GM12873 (cell line): ENCODE measurements at regions not wholly inside any gene's neighbourhood (a gene's known extent, or its start where the extent isn't known, plus 50 kb on each side); places are given as distances from the start of the nearest gene placed in this dataset.

Experiments
- TF ChIP-seq, protein P1 (sequence below): IDR thresholded peaks from 2 replicates; pipeline ENCODE4 v1.5.1; 2012; ENCODE audit warnings: low read depth, mild to moderate bottlenecking, moderate library complexity, low read length, control low read depth; ENCODE audit not compliant: insufficient read depth; ENCODE audit errors: missing control alignments

DNA sequence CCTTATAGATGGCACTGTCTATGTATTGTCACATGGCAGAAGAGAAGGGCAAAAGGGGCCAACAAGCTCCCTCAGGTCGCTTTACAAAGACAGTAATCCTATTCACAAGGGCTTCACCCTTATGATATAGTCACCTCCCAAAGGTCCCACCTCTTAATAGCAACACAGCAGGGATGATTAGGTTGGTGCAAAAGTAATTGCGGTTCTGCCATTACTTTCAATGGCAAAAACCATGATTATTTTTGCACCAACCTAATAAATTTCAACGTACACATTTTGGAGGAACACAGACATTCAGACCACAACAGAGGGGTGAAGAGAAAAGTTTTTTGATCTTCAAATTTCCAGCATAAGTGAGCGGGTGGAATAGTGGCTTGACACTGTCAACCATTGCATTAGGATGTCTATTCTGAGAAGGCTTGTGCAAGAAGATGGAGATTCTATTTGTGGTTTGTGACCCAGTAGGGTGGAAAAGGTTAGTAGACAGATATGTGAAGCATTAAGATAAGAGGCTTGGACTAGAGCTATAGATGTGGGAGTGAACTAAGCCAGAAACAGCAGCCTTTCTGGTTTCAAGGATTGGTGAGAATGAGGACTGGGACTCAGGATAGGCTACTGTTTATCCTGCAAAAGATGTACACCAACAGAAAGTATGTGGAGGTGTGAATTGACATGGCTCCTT is 75.5 kb upstream of the CPSF6 start:
- TF ChIP-seq, protein P1, sequence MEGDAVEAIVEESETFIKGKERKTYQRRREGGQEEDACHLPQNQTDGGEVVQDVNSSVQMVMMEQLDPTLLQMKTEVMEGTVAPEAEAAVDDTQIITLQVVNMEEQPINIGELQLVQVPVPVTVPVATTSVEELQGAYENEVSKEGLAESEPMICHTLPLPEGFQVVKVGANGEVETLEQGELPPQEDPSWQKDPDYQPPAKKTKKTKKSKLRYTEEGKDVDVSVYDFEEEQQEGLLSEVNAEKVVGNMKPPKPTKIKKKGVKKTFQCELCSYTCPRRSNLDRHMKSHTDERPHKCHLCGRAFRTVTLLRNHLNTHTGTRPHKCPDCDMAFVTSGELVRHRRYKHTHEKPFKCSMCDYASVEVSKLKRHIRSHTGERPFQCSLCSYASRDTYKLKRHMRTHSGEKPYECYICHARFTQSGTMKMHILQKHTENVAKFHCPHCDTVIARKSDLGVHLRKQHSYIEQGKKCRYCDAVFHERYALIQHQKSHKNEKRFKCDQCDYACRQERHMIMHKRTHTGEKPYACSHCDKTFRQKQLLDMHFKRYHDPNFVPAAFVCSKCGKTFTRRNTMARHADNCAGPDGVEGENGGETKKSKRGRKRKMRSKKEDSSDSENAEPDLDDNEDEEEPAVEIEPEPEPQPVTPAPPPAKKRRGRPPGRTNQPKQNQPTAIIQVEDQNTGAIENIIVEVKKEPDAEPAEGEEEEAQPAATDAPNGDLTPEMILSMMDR: no peak

DNA sequence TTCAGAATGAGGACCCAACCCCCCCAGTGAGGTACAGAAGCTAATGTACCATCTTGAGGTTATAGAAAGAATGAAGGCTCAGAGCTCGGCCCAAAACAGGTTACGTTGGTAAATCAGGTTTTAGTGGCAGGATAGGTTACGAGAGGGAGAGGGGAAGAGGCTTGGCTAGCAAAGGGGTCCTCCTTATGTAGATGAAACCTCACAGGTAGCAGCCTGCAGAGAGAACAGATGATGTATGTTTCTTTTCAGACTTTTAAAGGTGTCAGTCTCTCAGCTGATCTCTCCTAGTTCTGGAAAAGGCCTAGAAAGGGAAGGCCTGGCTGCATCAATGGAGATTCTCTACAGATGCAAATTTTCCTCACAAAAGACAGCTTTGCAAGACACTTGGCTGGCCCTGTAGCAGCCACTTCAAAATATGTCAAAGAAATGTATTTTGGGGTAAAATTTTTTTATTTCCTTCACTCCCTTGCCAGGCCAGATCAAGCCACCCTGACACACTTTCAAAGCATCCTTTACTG is 71.7 kb upstream of the CPSF6 start:
- TF ChIP-seq, protein P1: no peak

DNA sequence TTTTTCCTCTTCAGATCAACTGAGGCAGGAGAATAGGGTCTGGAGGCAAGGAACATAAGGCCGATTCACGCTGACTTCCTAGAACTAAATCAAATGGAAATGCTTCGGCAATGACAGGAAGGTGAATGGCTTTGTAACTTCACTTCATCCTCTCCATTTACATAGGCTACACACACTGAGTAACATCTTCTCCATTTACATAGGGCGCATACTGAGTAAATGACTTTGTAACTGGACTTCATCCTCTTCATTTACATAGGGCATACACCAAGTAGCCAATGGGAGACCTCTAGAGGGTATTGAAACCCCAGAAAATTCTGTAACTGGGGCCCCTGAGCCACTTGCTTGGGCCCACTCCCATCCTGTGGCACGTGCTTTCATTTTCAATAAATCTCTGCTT is 71.0 kb upstream of the CPSF6 start:
- TF ChIP-seq, protein P1: no peak

DNA sequence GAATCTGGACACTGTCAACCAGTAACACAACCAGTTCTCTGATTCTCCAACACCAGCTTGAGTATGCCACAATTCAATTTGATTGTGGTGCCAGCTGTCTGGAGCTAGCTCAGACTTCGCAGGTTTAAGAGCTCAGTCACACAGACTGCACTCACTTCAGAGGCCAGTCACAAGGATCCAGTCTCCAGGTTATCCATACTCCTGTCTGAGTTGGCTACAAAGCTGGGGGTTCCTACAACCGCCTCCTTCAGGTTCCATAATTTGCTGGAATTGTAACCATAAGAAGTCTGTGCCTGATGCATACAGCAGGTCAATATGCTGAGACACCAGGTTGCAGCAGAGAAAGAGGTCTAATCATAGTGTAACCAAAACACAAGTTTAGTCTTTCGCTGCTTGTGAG is 70.5 kb upstream of the CPSF6 start:
- TF ChIP-seq, protein P1: no peak

DNA sequence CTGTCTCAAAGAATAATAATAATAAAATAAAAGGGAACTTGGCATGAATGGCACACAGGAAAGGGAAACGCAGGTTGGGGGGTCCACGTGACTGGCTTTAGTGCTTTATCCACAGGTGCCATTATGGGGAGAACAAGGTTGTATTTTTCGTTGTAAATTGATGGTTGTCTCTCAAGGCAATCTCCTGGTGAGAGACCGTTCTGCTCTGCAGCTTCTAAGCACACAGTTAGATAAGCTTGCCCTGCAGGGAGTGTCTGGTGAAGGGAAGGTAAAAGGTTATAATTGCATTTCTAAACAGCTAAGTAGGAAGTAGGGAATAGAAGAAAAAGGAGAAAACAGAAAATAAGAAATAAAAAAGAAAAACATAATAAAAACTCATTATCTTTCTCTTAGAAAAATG is 69.1 kb upstream of the CPSF6 start:
- TF ChIP-seq, protein P1: no peak

DNA sequence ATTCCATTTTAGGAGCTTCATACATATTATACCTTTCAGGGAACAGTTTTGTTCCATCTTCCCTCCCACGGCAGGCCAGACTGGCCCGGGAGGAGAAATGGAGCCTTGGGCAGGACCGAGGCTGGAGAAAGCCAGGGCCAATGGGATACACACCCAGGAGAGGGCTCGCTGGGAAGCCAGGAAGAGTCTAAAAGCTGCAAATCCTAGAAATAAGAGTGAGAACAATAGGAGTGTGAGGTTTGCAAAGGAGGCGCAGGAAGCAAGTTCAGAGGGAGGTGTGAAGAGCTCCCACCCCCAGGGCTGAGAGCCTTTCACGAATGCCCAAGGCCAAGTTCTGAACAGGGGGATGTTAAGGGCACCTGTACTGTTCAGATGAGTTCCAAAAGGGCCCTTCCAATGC is 67.5 kb upstream of the CPSF6 start:
- TF ChIP-seq, protein P1: no peak

DNA sequence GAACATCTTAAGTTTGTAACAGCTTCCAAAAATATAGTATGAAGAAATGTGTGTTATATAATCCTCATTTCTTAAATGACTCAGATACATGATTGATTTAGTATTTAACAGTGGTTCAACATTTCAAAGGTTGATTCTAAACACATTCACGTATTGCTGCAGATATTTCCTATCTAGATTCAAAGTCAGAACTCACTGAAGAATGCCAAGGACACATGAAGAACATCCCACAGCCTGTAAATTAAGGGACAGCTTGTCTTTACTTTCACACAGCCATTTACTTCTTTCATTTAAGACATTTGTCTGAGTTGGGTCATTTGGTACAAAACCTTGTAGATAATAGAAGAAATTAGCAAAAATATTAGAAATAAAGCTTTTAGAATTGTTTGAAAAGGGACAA is 66.9 kb upstream of the CPSF6 start:
- TF ChIP-seq, protein P1: no peak
